Right renal cortex interstitium (tissue), 3 donors: ENCODE measurements at regions not wholly inside any gene's neighbourhood (a gene's known extent, or its start where the extent isn't known, plus 50 kb on each side); places are given as distances from the start of the nearest gene placed in this dataset.

Source experiments
- DNase-seq, 3 donors: peaks; one replicate each; pipeline ENCODE4 v3.0.0-alpha.2; 2013; ENCODE audit warnings: low read depth in 3 of 3, low spot score in 2 of 3

DNA sequence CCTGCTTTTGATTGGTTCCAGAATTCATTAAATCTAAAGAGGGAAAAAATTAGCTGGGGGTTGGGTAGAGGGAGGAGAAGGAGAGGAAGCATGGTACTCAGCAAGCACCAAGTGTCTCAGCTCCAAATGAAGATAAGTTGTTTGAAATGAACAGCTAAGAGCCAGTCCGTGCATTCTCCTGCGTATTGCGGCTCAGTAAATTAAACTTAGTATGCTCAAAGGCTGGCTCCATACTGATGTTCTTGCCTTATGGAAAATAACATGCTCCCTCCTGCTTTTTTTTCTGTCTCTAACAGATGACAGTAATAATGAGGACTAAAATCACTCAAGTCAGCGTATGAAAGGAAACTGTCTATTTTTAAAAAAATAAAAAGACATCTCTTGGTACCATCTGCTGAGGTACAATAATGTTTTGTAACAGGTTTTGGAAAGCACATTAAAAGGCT lies 161.0 kb downstream of the SPATA31D1 start:
- DNase-seq, result no peak

GRCh38 chr9:82152181-82152580 lies 163.6 kb downstream of the SPATA31D1 start:
- DNase-seq, result no peak

DNA sequence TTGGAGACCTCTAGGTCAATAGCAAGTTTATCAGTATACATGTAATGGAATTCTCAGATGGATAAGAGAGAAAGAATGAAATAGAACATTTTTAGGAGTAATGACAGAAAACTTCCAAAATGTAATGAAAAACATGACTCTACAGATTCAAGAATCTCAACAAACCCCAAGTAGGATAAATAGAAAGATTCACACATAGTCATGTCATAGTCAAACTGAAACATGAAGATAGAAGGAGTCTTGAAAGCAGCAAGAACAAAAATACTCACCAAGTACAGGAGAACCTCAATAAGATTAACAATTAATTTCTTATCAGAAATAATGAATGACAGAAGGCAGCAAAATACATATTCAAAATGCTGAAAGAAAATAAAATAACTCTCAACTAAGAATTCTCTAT lies 164.5 kb downstream of the SPATA31D1 start:
- DNase-seq, result no peak

GRCh38 chr9:82154573-82154972 lies 166.0 kb downstream of the SPATA31D1 start:
- no peak for DNase-seq

DNA sequence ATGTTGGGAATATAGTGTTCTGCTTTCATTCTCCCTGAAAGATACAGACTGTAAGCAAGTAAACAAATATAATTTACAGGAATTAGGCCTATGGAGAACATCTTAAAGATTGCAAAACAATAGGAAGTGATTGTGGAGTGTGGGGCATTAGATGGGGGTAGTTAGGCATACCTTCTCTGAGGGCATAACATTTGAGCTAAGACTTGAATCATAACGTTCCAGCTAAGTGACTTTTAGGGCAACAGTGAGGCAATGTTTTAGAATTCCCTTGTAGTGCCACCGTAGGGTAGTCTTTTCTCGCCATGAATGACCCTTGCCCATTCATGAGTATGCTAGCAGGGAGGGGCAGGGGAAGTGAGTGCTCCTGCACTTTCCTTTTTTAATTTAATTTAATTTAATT lies 173.3 kb downstream of the SPATA31D1 start:
- no peak for DNase-seq

DNA sequence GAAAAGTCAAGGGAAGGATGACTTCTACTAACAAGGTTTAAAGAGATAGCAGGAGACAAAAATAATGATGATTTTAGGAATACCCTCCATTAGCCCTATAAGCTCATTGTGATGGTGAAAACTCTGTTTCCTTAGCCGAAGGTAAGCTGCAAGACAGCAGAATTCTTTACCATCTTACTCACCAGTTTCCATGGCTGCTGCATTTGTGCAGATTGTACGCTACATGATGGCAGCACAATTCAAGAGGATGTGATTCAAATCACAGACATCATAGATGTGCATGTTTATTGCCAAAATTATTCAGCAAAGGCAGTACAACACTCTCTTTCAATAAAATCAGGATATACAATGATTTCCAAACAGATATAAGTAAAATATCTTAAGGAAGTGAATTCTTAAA lies 175.6 kb downstream of the SPATA31D1 start:
- DNase-seq, result no peak

- no peak for DNase-seq
These were observed 178.7 kb downstream of the SPATA31D1 start for GRCh38 chr9:82167296-82167695.

- DNase-seq, result no peak
These were observed 180.0 kb downstream of the SPATA31D1 start for GRCh38 chr9:82168585-82168984.

DNA sequence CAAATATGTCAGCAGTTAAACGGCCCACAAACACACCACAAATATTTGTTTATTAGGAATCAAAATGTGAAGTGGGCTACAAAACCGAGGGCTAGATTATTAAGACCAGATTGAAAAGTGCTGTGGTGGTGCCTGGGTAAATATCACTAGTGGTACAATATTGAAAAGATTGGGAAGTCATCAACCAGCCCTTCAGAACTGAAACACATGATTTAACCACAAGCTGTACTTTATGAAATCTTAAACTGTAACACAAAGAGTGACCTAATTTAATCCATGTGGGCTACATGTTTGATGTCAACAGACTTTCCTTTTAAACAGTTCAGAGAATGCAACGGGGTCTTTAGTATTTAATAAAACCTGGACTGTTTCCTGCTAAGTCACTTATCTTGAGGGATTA lies 182.3 kb downstream of the SPATA31D1 start:
- DNase-seq, result no peak

GRCh38 chr9:82171271-82171670 lies 182.7 kb downstream of the SPATA31D1 start:
- no peak for DNase-seq

DNA sequence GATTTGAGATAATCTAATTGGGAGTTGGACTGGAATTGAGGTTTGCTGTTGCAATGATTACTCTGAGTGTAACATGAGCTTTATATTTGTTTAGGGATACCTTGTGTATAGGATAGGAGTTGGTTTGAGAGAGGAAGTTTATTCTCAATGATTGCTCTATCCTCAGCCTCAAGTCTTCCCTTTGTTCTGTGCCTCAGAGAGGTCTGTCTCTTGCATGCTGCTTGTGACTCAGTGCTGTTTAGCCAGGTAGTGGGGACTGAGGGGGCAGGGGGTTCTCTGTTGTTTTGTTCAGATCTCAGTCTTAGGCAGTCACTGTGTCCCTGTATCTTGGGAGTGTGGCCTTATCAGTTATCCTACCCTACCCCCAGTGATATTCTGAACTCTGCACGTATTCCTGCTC lies 192.1 kb downstream of the SPATA31D1 start:
- DNase-seq, result no peak

DNA sequence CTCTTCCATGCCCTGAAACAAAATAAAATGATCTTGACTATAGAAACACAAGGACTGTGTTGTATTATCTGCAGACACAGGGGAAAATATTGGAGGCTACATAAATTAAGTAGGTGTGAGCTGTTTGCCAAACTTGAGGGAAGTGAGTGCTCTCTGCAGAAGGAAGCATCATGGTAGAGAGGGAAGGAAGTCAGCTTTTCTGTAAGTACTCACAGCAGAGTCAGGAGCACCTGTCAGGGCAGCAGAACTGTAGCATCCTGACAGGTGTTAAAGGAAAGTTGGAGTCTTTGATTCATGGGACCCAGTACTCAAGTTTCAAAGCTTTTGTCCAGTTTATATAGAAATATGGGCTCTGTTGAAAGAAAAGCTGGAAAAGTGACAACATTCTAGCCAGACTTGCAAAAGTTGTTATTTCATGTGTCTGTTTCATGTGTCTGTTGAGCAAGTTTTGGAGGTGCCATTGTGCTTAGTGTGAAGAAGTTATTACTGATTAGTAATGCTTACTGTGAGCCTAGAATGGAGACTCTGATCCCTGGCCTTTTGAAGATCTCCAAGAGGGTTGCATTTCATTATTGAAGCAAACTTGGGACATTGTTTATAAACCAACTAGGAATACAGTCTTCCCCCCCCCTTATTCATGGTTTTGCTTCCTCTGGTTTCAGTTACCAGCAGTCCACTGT lies 194.7 kb downstream of the SPATA31D1 start:
- no peak for DNase-seq

DNA sequence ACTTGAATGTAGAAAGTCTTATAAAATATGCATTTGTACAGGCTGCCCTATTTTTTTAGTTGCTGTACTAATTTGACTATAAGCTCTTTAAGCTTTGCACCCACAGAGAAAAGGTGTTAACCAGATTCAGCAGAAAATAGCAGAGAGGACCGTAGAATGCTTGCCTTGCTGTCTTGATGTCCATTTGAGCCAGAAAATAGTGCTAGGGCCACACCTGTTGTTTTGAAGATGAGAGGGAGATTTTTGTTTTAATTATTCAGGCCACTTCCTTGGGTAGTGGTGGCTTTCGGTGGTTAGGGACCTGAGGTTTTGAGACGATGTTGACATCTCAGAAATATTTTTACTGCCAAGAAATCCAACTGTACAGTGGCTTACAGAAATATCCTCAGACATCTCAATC lies 196.0 kb downstream of the SPATA31D1 start:
- DNase-seq, result no peak

- DNase-seq, result no peak
These were observed 200.2 kb downstream of the SPATA31D1 start for GRCh38 chr9:82188817-82189216.

DNA sequence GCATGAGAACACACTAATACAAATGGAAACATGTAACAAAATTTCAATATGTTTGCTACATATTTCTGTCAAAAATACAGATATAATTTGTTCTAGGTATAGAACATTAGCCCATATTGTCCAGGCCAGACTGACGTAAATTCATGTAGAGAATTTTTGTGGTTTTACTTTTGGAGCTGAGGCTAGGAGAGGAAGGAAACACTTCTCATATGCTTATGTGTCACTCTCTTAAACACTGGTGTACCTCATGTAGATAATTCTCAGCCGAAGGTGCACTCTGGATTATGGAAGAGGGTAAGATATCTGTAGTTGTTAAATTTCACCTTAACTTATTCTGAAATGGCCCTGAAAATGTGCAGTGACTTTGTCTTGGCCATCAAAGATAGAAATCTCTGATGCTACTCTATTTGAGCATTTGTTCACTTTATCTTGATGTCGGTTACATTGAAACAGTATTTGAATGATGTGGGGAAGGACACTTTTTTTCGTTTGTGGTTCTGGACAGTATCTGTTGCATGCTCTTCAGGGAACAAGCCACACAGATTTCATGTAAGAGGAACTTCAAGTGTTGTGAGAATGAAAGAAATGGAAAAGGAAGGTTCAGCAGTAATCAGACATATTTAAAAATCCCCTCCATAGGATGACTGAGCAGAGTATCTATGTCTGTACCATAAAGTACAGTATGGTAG lies 202.7 kb downstream of the SPATA31D1 start:
- DNase-seq, result no peak

GRCh38 chr9:82192211-82192610 lies 203.6 kb downstream of the SPATA31D1 start:
- no peak for DNase-seq

DNA sequence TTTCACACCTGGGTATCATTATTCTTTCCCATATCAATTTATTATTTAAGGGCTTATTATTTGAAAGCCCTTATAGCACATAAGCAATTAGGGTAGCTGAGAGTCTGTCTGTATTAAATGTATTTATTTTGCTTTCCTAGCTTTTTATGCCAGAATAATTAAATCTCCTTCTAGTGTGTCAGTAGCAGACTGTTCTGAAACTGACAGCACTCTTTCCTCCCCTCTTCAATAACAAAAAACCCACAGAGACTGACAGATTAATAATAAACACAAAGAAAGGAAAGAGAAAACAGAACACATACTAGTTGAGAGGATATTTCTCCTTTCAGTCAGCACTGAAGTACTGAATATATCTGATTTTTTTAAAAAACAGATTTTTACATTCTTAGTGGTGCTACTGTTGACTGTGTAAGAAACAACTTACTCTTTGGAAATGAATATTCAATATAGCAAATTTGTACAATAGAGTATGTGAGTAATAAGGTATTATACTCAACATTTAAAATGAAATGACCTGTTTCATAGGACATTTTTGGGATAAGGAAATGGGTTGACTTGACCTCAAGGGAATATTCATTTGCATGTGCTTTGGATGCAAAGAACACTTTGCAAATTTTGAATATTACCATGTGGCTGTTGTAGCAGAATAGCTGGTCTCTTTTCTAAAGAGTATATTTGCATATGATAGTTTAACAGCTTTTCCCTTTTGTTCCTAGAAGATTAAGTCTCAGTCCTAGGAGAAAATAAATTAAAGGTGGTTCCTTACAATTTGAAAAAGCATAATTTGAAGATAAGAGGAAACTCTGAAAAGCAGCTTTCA lies 208.3 kb downstream of the SPATA31D1 start:
- DNase-seq, result no peak

- peak; percentile 8 to 10 (median 8) for DNase-seq
These were observed 212.6 kb downstream of the SPATA31D1 start for GRCh38 chr9:82201196-82201595.

- DNase-seq, result no peak
These were observed 214.2 kb downstream of the SPATA31D1 start for GRCh38 chr9:82202808-82203207.

DNA sequence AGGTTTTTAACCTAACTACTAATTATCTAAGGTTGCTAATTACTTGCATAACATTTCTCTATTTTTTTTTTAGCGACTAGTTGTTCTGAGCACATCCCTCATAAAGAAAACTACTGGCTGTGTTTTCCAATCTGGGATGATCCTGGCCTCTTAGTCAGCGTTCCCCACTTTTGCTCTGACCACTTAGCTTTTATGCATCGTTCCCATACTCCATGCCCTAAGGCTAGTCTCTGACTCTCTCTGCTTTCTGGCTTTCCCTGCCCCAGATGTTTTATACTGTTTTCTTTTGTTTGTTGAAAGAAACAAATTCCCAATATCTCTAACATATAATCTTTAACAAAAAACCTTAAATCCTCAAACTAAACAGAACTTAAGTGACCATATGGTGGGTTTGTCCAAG lies 217.9 kb downstream of the SPATA31D1 start:
- DNase-seq, result no peak

- DNase-seq, result no peak
These were observed 218.4 kb downstream of the SPATA31D1 start for GRCh38 chr9:82206946-82207345.
